ENCODE measurements at regions not wholly inside any gene's neighbourhood (a gene's known extent, or its start where the extent isn't known, plus 50 kb on each side); places are given as distances from the start of the nearest gene placed in this dataset.

- no peak overlapping the region for H3K4me3 ChIP-seq (ENCODE audit: control insufficient read depth, low read depth, low read length)
- no peak for TF ChIP-seq CTCF (IDR thresholded peaks at IDR 0.05; ENCODE audit: control insufficient read depth, insufficient read depth, low read depth, low read length, missing control alignments)
- DNase-seq (ENCODE audit: low read depth): no peak
These were observed 93.0 kb upstream of the DOK5 start for GRCh38 chr20:54382419-54382818.

- H3K4me3 ChIP-seq (ENCODE audit: control insufficient read depth, low read depth, low read length): no peak overlapping the region
- DNase-seq (ENCODE audit: low read depth): no peak
- no peak for TF ChIP-seq CTCF (IDR thresholded peaks at IDR 0.05; ENCODE audit: control insufficient read depth, insufficient read depth, low read depth, low read length, missing control alignments)
These were observed 89.6 kb upstream of the DOK5 start for GRCh38 chr20:54385746-54386145.

GRCh38 chr20:54389596-54390280 lies 85.7 kb upstream of the DOK5 start:
- TF ChIP-seq CTCF (IDR thresholded peaks at IDR 0.05; ENCODE audit: control insufficient read depth, insufficient read depth, low read depth, low read length, missing control alignments): no peak
- H3K4me3 ChIP-seq (ENCODE audit: control insufficient read depth, low read depth, low read length): no peak overlapping the region
- DNase-seq (ENCODE audit: low read depth): no peak

- no peak for DNase-seq (ENCODE audit: low read depth)
- TF ChIP-seq CTCF (IDR thresholded peaks at IDR 0.05; ENCODE audit: control insufficient read depth, insufficient read depth, low read depth, low read length, missing control alignments): no peak
- no peak overlapping the region for H3K4me3 ChIP-seq (ENCODE audit: control insufficient read depth, low read depth, low read length)
These were observed 77.9 kb upstream of the DOK5 start for GRCh38 chr20:54397292-54398140.

GRCh38 chr20:54398814-54399213 lies 76.6 kb upstream of the DOK5 start:
- H3K4me3 ChIP-seq (ENCODE audit: control insufficient read depth, low read depth, low read length): no peak overlapping the region
- no peak for TF ChIP-seq CTCF (IDR thresholded peaks at IDR 0.05; ENCODE audit: control insufficient read depth, insufficient read depth, low read depth, low read length, missing control alignments)
- no peak for DNase-seq (ENCODE audit: low read depth)

- no peak for TF ChIP-seq CTCF (IDR thresholded peaks at IDR 0.05; ENCODE audit: control insufficient read depth, insufficient read depth, low read depth, low read length, missing control alignments)
- H3K4me3 ChIP-seq (ENCODE audit: control insufficient read depth, low read depth, low read length): no peak overlapping the region
- DNase-seq (ENCODE audit: low read depth): no peak
These were observed 69.9 kb upstream of the DOK5 start for GRCh38 chr20:54405540-54405939.

All from AG09309 (cell line).